Fibroblast of pulmonary artery (primary cell): ENCODE measurements at regions not wholly inside any gene's neighbourhood (a gene's known extent, or its start where the extent isn't known, plus 50 kb on each side); places are given as distances from the start of the nearest gene placed in this dataset.

Experiments
- DNase-seq: peaks from one replicate; pipeline ENCODE4 v3.0.0-alpha.2; 2010; ENCODE audit warnings: low read depth
- H3K4me3 ChIP-seq: replicated peaks from 2 replicates; pipeline ENCODE4 v1.5.1; 2011; ENCODE audit warnings: low read depth, mild to moderate bottlenecking, control low read depth, low read length, moderate library complexity
- CTCF ChIP-seq: IDR thresholded peaks from 2 replicates; pipeline ENCODE4 v1.5.1; 2011; ENCODE audit warnings: mild to moderate bottlenecking, control low read depth, low read length, inconsistent platforms; ENCODE audit errors: missing control alignments

GRCh38 chr2:144965172-144965571, 445.3 kb upstream of the ZEB2 start:
- no peak for TF ChIP-seq CTCF
- H3K4me3 ChIP-seq = no peak overlapping the region
- DNase-seq = no peak

DNA sequence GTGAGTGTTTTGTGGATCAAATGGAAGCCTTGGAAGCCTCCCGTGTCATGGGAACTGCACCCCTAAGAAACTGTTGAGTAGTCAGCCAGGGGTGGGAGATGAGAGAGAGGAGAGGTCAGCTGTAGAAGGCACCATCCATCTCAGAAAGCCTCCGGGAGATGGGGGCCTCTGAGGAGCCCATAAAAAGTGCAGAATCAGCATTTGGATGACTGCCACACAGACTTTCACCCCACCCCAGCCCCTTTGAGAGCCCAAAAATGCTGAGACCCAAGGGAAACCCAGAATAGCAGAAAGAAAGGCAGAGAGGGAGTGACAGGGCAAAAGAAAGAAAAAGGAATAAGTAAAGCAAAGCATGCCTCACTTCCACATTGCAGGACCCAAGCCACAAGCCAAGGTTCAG, 443.1 kb upstream of the ZEB2 start:
- no peak for DNase-seq
- TF ChIP-seq CTCF = no peak
- H3K4me3 ChIP-seq = no peak overlapping the region

DNA sequence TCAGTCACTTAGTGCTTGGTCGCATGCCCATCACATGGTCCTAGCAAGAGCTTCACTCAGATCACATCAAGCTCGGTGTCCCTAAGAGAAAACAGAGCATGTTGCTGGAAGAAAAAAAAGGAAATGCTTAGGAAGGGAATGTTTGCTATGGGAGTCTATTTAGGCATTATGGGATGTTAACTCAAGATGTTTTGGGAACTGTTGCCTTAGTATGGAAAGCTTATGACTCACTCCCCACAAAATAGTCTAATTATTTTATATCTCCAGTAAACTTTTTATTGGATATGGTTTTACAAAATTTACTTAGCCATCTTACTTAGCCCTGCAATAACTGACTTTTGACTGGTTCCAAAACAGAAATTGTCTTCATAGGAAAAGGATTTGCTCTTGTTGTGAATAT, 439.5 kb upstream of the ZEB2 start:
- no peak for TF ChIP-seq CTCF
- no peak for DNase-seq
- H3K4me3 ChIP-seq = no peak overlapping the region

GRCh38 chr2:144950899-144951560, 431.1 kb upstream of the ZEB2 start:
- TF ChIP-seq CTCF = no peak
- no peak overlapping the region for H3K4me3 ChIP-seq
- peak; percentile 92 for DNase-seq

DNA sequence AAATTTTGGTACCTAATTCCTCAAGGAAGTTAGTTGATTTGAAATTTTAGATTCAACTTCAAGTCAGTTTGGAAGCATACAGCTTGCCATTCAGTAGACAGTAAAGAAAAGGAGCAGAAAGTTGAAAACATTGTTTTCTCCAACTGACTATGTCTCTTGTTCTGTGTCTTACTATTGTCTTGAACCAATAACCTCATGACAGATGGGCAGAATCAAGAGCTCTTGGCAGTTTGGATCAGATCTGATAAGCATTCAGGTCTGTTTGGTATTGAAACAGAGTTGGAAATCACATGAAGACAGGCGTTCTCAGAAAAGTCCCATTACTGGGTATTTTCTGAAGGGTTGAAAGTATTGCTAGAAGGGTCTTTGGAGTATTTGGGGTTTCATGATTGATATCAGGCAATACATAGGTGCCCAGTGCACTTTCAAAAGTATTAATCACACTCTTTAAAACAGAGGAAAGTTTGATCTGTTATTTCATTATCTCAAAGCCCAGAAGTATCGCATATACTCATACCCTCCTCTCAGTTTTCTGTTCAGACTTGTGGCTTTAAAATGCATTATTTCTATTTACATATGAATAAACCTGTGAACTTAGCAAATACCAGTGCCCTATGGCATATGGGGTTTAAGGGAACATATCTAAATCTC, 428.4 kb upstream of the ZEB2 start:
- H3K4me3 ChIP-seq = no peak overlapping the region
- TF ChIP-seq CTCF = no peak
- no peak for DNase-seq

- TF ChIP-seq CTCF = no peak
- no peak overlapping the region for H3K4me3 ChIP-seq
- DNase-seq = no peak
Observed at GRCh38 chr2:144947709-144948037, 427.8 kb upstream of the ZEB2 start.

DNA sequence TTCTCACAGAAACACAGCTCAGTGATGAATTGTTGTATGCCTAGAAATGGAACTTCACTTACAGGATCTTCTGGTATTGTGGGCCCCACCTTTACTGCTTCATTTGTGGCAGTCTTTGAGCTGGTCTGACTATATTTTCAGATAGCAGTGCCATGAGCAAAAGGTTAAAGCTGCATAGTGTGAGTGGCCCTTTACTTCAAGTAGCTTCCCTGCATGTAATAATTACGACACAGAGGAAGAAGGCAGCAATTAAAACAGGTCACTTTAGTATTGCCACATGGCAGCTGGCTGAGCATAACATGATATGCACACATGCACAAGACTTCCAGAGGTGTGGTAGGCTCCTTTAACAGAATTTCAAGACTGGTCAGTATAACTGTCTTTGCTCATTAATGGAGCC, 426.3 kb upstream of the ZEB2 start:
- no peak overlapping the region for H3K4me3 ChIP-seq
- DNase-seq = no peak
- no peak for TF ChIP-seq CTCF
